LNCaP clone FGC (cell line): ENCODE measurements at regions not wholly inside any gene's neighbourhood (a gene's known extent, or its start where the extent isn't known, plus 50 kb on each side); places are given as distances from the start of the nearest gene placed in this dataset.
A peak's percentile ranks its signal among the peaks of the same experiment; 100 is the strongest.
"Not testable (repeated sequence)": the region's sequence is repeated elsewhere in the genome, so short reads cannot be mapped to it uniquely, and the experiment has no call there.

Source experiments
- DNase-seq: peaks from one replicate; pipeline ENCODE4 v3.0.0-alpha.2; 2011; ENCODE audit warnings: low read depth
- H3K4me3 ChIP-seq: 2 replicates; pipeline ENCODE4 v1.5.1; 2011; ENCODE audit warnings: mild to moderate bottlenecking, low read depth, low read length, control low read depth
- CTCF ChIP-seq: IDR thresholded peaks from 2 replicates; pipeline ENCODE4 v1.5.1; 2012; ENCODE audit warnings: mild to moderate bottlenecking; ENCODE audit not compliant: control insufficient read depth, insufficient read depth; ENCODE audit errors: extremely low read depth

DNA sequence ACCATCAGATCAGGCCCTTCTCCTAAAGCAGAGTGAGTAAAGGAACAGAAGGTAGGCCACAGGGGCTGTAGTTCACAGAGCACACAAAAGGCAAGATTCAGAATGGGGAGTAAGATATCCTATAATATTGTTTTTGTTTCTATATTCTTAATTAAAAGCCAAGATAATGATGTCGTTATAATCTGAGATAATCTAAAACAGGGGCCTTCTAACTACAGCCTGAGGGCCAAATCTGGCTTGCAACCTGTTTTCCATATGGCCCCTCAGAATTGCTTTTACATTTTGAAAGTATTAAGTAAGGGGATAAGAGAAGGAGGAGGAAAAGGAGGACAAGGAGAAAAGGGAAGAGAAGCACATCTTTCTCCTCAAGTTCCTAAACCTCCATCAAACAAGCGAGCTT is 435.8 kb downstream of the CSNK1G3 start:
- no peak for TF ChIP-seq CTCF
- DNase-seq: no peak
- no peak overlapping the region for H3K4me3 ChIP-seq

GRCh38 chr5:123945548-123945947 is 433.6 kb downstream of the CSNK1G3 start:
- no peak for DNase-seq

DNA sequence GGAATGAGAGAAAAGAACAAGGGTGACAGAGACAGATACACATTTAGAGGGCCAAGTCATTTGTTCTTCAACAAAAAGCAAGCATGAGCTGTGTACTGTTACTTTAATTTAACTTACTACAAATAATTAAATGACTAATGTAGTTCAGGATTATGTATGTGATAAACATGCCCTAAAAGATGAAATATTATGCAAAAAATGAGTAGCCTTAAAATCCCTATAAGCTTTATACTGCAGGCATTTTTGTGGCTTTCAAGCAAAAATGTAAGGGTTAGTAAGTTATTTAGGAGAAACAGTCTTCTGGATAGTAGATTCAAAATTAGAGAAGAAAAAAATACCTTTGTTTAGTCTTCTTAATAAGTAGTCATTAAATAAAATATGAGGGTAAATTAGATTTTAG is 431.2 kb downstream of the CSNK1G3 start:
- no peak overlapping the region for H3K4me3 ChIP-seq
- no peak for TF ChIP-seq CTCF
- DNase-seq: no peak

More at GRCh38 chr5:123945548-123945947, 433.6 kb downstream of the CSNK1G3 start:
- no peak overlapping the region for H3K4me3 ChIP-seq
- TF ChIP-seq CTCF: no peak

DNA sequence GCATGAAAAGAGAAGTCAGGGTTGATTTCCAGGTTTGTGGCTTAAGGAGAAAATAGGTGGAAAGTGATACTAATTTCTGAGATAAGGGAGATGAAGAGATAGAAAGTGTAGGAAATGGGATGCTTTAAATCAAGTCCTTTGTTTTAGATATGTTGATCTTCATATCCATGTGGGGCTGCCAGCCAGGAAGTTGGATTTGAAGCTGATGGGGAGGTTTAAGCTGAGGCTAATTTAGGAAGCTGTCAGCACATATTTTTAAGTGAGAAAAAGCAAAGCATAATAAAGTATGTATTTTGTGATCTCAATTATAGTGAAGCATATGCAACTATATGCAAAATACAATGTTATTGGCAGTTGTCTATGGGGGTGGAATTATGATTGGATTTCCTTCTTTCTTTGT is 428.4 kb downstream of the CSNK1G3 start:
- DNase-seq: no peak
- no peak for TF ChIP-seq CTCF
- no peak overlapping the region for H3K4me3 ChIP-seq

DNA sequence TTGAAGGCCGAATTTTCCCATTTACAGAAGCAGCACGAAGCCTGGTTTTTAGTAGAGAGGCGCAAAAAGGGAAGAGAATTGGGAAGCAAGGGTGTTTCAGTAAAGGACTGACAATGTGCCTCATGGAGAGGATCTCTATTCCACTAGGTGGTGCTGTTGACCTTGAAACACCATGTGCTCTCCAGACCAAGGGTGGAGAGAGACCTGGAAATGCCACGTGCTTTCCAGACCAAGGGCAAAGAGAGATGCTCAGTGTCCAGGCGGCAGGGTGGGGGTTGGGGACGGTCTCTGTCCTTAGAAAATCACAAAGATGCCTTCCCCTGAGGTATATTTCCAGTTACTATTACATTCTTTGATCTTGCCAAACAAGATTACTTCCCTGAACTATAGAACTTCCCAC is 425.3 kb downstream of the CSNK1G3 start:
- peak; percentile 35 for TF ChIP-seq CTCF
- H3K4me3 ChIP-seq: no peak overlapping the region
- peak; percentile 8 for DNase-seq

DNA sequence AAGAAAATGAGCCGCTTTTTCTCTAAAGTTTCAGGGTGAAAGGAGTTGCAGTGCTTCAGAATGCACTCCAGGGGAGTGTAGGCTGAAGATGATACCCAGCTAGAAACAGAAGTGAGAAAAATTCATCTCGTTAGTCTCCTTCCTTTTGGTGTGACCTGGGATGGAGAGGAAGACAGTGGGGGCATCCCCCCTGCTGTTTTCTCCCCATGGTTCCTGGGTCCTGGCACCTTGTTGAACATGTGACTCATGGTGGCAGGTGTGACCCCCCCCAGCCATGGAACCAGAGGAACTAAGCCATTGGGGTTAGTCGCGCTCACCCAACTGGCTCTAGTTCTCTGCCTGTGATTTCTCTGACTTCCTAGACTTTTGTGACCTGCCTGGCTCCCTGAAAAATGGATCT is 424.6 kb downstream of the CSNK1G3 start:
- TF ChIP-seq CTCF: no peak
- H3K4me3 ChIP-seq: no peak overlapping the region
- DNase-seq: no peak

DNA sequence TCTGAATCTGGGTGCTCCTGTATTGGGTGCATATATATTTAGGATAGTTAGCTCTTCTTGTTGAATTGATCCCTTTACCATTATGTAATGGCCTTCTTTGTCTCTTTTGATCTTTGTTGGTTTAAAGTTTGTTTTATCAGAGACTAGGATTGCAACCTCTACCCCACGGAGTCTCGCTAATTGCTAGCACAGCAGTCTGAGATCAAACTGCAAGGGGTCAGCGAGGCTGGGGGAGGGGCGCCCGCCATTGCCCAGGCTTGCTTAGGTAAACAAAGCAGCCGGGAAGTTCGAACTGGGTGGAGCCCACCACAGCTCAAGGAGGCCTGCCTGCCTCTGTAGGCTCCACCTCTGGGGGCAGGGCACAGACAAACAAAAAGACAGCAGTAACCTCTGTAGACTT is 421.8 kb downstream of the CSNK1G3 start:
- H3K4me3 ChIP-seq, DNase-seq: not testable (repeated sequence)

- H3K4me3 ChIP-seq: no peak overlapping the region
- DNase-seq: no peak
- TF ChIP-seq CTCF: no peak
Observed at GRCh38 chr5:123929055-123929474, 417.1 kb downstream of the CSNK1G3 start.
